Sigmoid colon (tissue), 6 donors: ENCODE measurements at regions not wholly inside any gene's neighbourhood (a gene's known extent, or its start where the extent isn't known, plus 50 kb on each side); places are given as distances from the start of the nearest gene placed in this dataset.

Experiments used
- DNase-seq: peaks from one replicate; pipeline ENCODE4 v3.0.0-alpha.2; 2019
- H3K27ac ChIP-seq, 4 donors: fragments of 200-600 bp; sonication (generic); one replicate each; pipeline ENCODE4 v1.5.1; 2016 to 2019; ENCODE audit warnings: mild to moderate bottlenecking in 1 of 4
- H3K27me3 ChIP-seq, 3 donors: fragments of 200-600 bp; sonication (generic); one replicate each; pipeline ENCODE4 v1.5.1; 2019; ENCODE audit warnings: mild to moderate bottlenecking in 1 of 3
- H3K36me3 ChIP-seq, 4 donors: fragments of 200-600 bp; sonication (generic); one replicate each; pipeline ENCODE4 v1.5.1; 2016 to 2019
- H3K4me1 ChIP-seq, 4 donors: fragments of 200-600 bp; sonication (generic); one replicate each; pipeline ENCODE4 v1.5.1; 2017 to 2019
- H3K4me3 ChIP-seq, 4 donors: fragments of 200-600 bp; sonication (generic); one replicate each; pipeline ENCODE4 v1.5.1; 2017 to 2019; ENCODE audit warnings: mild to moderate bottlenecking in 2 of 4, moderate library complexity in 1 of 4
- H3K9me3 ChIP-seq, 4 donors: fragments of 200-600 bp in 3 of 4; sonication (generic) in 3 of 4; one replicate each; pipeline versions ENCODE4 v1.5.1 to v1.6.1; 2013 to 2019
- EP300 ChIP-seq, 4 donors: sonication (generic); formaldehyde crosslinking; IDR thresholded peaks; one replicate each; pipeline ENCODE4 v1.6.1; 2017; ENCODE audit warnings: antibody characterized with exemption in 4 of 4
- POLR2A ChIP-seq, 2 donors: fragments of 450-650 bp; IDR thresholded peaks; one replicate each; pipeline ENCODE4 v1.6.1; 2016; ENCODE audit warnings: antibody characterized with exemption in 2 of 2, mild to moderate bottlenecking in 2 of 2, moderate library complexity in 2 of 2
- POLR2AphosphoS5 ChIP-seq, 4 donors: sonication (generic); formaldehyde crosslinking; IDR thresholded peaks; one replicate each; pipeline ENCODE4 v1.6.1; 2017; ENCODE audit warnings: antibody characterized with exemption in 4 of 4
- WGBS, 2 donors: extraction: QIAGEN DNeasy Blood & Tissue Kit; methylation state at CpG; one replicate each; pipeline ENCODE4 v1.1.7; 2013; 5-methylcytosine and 5-hydroxymethylcytosine counted together
- intact Hi-C: fragments of 100-400 bp; cut with DNase I; formaldehyde crosslinking; loops from one replicate; pipeline ENCODE4 v1.15.1; 2023
- TF ChIP-seq, protein P1 (sequence below), 4 experiments: fragments of 450-650 bp in 3 of 4; fragments of 200-600 bp in 1 of 4; IDR thresholded peaks; one replicate each; pipeline ENCODE4 v1.5.1; 2016 to 2019; ENCODE audit warnings: antibody characterized with exemption in 4 of 4, mild to moderate bottlenecking in 3 of 4, moderate library complexity in 2 of 4
- donor health status: healthy with polysubstance abuse.
- donor health status: healthy.

DNA sequence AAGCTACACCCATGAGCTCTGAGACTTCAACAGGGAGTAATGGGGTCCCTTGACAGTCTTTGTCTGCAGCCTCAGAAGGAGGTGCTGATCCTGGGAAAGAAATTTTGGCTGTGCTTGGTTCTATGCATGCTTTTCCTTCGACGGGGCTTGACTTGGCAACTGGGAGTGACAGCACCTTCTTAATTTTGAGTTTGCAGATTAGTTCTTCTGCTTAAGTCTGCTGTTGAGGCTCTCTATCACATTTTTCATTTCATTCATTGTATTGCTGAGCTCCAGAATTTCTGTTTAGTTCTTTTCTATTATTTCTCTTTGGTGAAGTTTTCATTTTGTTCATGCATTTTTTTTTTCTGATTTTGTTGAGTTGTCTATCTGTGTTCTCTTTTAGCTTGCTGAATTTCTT, 125.6 kb downstream of the SNX19 start:
- intact Hi-C loops = no loop called here
- H3K36me3 ChIP-seq = no peaks in the 10 kb centered on the region
- 89 to 98% methylated on average over 2 of the region's 2 CpGs for WGBS, 2 donors
- no peak for DNase-seq
- no peak overlapping the region for H3K27ac ChIP-seq
- H3K27me3 ChIP-seq = no peaks in the 10 kb centered on the region
- no peaks in the 10 kb centered on the region for H3K9me3 ChIP-seq
- TF ChIP-seq POLR2AphosphoS5 (IDR thresholded peaks at IDR 0.05) = no peak
- TF ChIP-seq, protein P1, sequence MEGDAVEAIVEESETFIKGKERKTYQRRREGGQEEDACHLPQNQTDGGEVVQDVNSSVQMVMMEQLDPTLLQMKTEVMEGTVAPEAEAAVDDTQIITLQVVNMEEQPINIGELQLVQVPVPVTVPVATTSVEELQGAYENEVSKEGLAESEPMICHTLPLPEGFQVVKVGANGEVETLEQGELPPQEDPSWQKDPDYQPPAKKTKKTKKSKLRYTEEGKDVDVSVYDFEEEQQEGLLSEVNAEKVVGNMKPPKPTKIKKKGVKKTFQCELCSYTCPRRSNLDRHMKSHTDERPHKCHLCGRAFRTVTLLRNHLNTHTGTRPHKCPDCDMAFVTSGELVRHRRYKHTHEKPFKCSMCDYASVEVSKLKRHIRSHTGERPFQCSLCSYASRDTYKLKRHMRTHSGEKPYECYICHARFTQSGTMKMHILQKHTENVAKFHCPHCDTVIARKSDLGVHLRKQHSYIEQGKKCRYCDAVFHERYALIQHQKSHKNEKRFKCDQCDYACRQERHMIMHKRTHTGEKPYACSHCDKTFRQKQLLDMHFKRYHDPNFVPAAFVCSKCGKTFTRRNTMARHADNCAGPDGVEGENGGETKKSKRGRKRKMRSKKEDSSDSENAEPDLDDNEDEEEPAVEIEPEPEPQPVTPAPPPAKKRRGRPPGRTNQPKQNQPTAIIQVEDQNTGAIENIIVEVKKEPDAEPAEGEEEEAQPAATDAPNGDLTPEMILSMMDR (IDR thresholded peaks at IDR 0.05) = no peak
- TF ChIP-seq POLR2A (IDR thresholded peaks at IDR 0.05) = no peak
- no peak for TF ChIP-seq EP300 (IDR thresholded peaks at IDR 0.05)
- no peak overlapping the region for H3K4me3 ChIP-seq
- peaks cover 0 to 7% (median 0%) of the 10 kb centered on the region in 4 donors for H3K4me1 ChIP-seq

DNA sequence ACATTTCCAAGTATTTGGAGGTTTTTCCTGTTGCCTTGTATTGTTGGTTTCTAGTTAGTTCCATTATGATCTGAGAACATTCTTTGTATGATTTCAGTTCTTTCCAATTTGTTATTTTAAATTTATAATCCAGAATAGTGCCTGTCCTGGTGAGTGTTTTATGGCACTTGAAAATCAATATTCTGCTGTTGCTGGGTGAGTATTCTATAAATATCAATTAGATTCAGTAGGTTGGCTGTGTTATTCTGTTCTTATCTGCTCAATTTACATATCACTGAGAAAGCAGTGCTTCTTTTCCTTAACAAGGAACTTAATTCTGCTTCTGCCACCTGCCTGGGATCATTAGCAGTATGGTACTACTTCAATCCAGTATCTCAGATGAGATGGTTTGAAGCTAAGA, 123.5 kb downstream of the SNX19 start:
- Histone ChIP-seq H3K4me3 (no peak overlapping the region), H3K4me1 (no peaks in the 10 kb centered on the region), H3K27ac (no peak overlapping the region), H3K27me3 (no peaks in the 10 kb centered on the region), H3K36me3 (no peaks in the 10 kb centered on the region), H3K9me3 (peaks cover 0 to 2% (median 0%) of the 10 kb centered on the region in 4 donors)
- TF ChIP-seq EP300 (IDR thresholded peaks at IDR 0.05) (no peak), POLR2A (IDR thresholded peaks at IDR 0.05) (no peak)
- TF ChIP-seq, protein P1 (IDR thresholded peaks at IDR 0.05) = no peak
- no peak for DNase-seq
- intact Hi-C loops = no loop called here

DNA sequence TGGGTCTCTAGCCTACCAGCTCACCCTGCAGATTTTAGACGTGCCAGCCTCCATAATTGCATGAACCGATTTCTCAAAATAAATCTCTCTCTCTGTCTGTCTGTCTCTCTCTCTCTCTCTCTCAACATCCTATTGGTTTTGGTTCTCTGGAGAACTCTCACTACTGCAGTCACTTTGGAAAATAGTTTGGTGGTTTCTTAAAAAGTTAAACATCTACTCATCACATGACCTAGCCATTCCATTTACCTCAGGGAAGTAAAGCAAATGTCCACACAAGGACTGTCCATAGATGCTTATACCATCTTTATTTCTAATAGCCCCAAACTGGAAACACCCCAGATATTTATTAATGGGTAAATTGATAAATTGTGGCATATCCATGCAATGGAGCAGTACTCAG, 119.5 kb downstream of the SNX19 start:
- 70 to 97% methylated on average over 2 of the region's 2 CpGs for WGBS, 2 donors
- H3K27ac ChIP-seq = no peak overlapping the region
- intact Hi-C loops = no loop called here
- H3K4me3 ChIP-seq = no peak overlapping the region
- peaks cover 0 to 2% (median 0%) of the 10 kb centered on the region in 4 donors for H3K9me3 ChIP-seq
- no peaks in the 10 kb centered on the region for H3K27me3 ChIP-seq
- TF ChIP-seq, protein P1 (IDR thresholded peaks at IDR 0.05) = no peak
- TF ChIP-seq EP300 (IDR thresholded peaks at IDR 0.05) = no peak
- no peak for TF ChIP-seq POLR2AphosphoS5 (IDR thresholded peaks at IDR 0.05)
- no peak for TF ChIP-seq POLR2A (IDR thresholded peaks at IDR 0.05)
- H3K4me1 ChIP-seq = no peaks in the 10 kb centered on the region
- DNase-seq = no peak
- no peaks in the 10 kb centered on the region for H3K36me3 ChIP-seq

DNA sequence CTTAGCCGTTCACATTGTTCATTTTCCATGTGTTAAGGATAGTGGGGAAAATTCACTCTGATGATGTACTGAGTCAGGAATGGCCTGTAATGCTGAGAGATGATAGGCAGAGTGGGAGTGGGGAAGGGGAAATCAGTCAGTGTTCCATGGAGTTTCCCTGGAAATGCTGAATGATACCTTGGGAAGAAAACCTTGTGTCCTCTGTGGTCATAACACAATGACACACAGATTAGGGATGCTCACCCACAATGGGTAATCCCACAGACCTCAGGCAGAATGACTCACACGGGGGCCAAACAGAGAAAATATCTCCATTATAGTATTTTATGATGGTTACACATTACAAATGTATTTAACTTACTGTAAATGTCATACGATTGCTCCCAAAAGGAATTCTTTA, 118.0 kb downstream of the SNX19 start:
- DNase-seq = no peak
- WGBS, 2 donors = 86 to 89% methylated on average over 3 of the region's 3 CpGs
- Histone ChIP-seq H3K4me1 (no peaks in the 10 kb centered on the region), H3K36me3 (no peaks in the 10 kb centered on the region), H3K9me3 (peaks cover 0 to 2% (median 0%) of the 10 kb centered on the region in 4 donors), H3K27ac (no peak overlapping the region), H3K4me3 (no peak overlapping the region), H3K27me3 (no peaks in the 10 kb centered on the region)
- intact Hi-C loops = no loop called here
- TF ChIP-seq POLR2AphosphoS5 (IDR thresholded peaks at IDR 0.05) = no peak
- no peak for TF ChIP-seq EP300 (IDR thresholded peaks at IDR 0.05)
- TF ChIP-seq, protein P1 (IDR thresholded peaks at IDR 0.05) = no peak
- TF ChIP-seq POLR2A (IDR thresholded peaks at IDR 0.05) = no peak

DNA sequence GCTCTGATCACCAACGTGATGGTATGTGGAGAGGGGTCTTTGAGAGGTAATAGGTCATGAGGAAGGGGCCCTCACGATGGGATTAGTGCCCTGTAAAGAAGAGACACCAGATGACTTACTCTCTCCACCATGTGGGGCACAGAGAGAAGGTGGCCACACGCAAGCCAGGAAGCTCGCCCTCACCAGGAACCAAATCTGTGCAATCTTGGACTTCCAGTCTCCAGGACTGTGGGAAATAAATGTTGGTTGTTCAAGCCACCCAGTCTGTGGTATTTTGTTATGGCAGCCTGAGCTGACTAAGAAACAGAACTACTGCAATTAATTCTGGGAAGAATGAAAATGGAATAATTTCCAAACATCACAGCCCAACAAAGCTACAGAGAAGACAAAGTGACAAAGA, 117.5 kb downstream of the SNX19 start:
- Histone ChIP-seq H3K36me3 (no peaks in the 10 kb centered on the region), H3K27me3 (no peaks in the 10 kb centered on the region), H3K4me3 (no peak overlapping the region), H3K27ac (no peak overlapping the region), H3K4me1 (no peaks in the 10 kb centered on the region), H3K9me3 (peaks cover 0 to 2% (median 0%) of the 10 kb centered on the region in 4 donors)
- DNase-seq = no peak
- WGBS, 2 donors = 79 to 92% methylated on average over 4 of the region's 4 CpGs
- intact Hi-C loops = no loop called here
- TF ChIP-seq POLR2A (IDR thresholded peaks at IDR 0.05) (no peak), POLR2AphosphoS5 (IDR thresholded peaks at IDR 0.05) (no peak), EP300 (IDR thresholded peaks at IDR 0.05) (no peak)
- TF ChIP-seq, protein P1 (IDR thresholded peaks at IDR 0.05) = no peak
